ENCODE measurements at regions not wholly inside any gene's neighbourhood (a gene's known extent, or its start where the extent isn't known, plus 50 kb on each side); places are given as distances from the start of the nearest gene placed in this dataset.

DNA sequence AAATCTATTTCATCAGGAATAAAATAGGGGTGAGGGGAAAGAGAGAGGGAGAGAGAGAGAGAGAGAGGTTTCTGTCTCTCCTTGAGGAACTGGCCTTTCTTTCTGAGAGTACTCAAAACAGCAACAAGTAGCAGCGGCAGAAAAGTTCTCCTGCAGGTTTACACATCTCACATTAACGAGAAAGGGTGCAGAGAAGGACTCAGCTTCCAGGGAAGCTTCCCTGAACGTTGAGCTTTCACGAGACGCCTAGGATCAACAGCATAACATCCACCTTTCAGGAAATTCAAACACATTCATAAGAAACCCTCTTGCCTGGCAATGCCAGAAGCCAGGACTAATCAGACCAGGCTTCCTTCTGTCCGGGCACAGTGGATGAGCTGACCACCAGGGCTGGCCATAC is 162.9 kb downstream of the ZDHHC21 start:
- DNase-seq, result no peak
- Histone ChIP-seq H3K27me3 (ENCODE audit: insufficient read depth, low read depth, severe bottlenecking) (no peaks in the 10 kb centered on the region), H3K9me3 (ENCODE audit: severe bottlenecking) (no peaks in the 10 kb centered on the region), H3K36me3 (no peaks in the 10 kb centered on the region), H3K27ac (no peak overlapping the region), H3K4me3 (ENCODE audit: low read depth, low read length) (no peak overlapping the region)
- TF ChIP-seq, protein P1, sequence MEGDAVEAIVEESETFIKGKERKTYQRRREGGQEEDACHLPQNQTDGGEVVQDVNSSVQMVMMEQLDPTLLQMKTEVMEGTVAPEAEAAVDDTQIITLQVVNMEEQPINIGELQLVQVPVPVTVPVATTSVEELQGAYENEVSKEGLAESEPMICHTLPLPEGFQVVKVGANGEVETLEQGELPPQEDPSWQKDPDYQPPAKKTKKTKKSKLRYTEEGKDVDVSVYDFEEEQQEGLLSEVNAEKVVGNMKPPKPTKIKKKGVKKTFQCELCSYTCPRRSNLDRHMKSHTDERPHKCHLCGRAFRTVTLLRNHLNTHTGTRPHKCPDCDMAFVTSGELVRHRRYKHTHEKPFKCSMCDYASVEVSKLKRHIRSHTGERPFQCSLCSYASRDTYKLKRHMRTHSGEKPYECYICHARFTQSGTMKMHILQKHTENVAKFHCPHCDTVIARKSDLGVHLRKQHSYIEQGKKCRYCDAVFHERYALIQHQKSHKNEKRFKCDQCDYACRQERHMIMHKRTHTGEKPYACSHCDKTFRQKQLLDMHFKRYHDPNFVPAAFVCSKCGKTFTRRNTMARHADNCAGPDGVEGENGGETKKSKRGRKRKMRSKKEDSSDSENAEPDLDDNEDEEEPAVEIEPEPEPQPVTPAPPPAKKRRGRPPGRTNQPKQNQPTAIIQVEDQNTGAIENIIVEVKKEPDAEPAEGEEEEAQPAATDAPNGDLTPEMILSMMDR (IDR thresholded peaks at IDR 0.05; ENCODE audit: low read depth, low read length), result no peak

DNA sequence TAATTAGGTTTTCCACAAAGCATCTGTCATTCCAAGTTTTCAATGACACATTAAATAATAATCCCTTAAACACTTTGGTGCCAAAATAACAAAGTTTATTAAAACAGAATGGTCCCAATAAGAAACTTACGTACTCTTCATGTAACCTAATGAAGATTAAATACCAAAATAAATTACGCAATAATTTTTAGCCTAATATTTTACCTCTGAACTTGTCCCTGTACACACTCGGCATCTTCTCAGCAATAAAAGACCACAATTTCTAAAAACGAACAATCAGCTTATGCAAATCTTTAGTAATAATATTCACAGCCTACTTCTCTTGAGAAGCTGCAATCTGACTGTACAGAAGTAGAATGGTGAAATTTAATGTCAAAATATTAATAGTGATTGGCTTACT is 163.6 kb downstream of the ZDHHC21 start:
- H3K27me3 ChIP-seq (ENCODE audit: insufficient read depth, low read depth, severe bottlenecking), result no peaks in the 10 kb centered on the region
- H3K4me3 ChIP-seq (ENCODE audit: low read depth, low read length), result no peak overlapping the region
- H3K36me3 ChIP-seq, result no peaks in the 10 kb centered on the region
- H3K27ac ChIP-seq, result no peak overlapping the region
- TF ChIP-seq, protein P1 (IDR thresholded peaks at IDR 0.05; ENCODE audit: low read depth, low read length), result no peak
- no peak for DNase-seq
- no peaks in the 10 kb centered on the region for H3K9me3 ChIP-seq (ENCODE audit: severe bottlenecking)

DNA sequence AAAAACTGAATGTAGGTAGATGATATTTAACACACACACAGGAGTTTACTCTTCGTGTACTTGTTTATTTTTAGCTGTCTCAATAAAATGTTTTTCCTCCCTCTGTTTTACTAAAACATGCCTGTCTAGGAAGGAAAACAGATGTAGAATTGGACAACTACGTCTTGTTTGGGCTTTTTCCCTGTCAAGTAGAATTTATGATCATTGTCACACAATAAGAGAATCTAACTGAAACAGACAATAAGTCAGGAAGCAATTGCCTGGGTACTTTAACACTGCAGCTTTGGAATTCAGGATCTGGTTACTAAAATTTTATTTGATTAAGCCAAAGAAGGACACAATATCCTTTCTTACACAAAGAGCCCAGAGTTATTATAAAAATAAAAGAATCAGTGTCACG is 164.2 kb downstream of the ZDHHC21 start:
- H3K4me3 ChIP-seq (ENCODE audit: low read depth, low read length), result no peak overlapping the region
- no peaks in the 10 kb centered on the region for H3K27me3 ChIP-seq (ENCODE audit: insufficient read depth, low read depth, severe bottlenecking)
- no peaks in the 10 kb centered on the region for H3K36me3 ChIP-seq
- no peak for DNase-seq
- no peak overlapping the region for H3K27ac ChIP-seq
- TF ChIP-seq, protein P1 (IDR thresholded peaks at IDR 0.05; ENCODE audit: low read depth, low read length), result no peak
- H3K9me3 ChIP-seq (ENCODE audit: severe bottlenecking), result no peaks in the 10 kb centered on the region

DNA sequence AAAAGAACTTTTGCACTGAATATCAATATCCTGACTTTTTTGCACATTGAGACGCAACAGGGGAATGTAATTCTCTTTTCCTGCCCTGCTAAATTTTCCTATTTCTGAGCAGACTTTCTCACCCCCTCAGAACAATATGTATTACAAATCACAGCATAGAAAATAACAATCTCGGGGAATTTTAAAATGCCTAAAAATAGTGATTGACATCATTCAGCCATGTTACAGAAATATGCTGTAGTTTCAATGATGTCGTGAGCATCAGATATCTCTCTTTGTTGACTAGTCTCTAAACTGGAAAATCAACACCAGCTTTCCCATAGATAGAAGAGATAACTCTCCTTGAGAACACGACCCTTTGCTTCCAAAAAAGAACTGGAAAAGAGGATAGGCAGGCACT is 166.7 kb downstream of the ZDHHC21 start:
- TF ChIP-seq, protein P1 (IDR thresholded peaks at IDR 0.05; ENCODE audit: low read depth, low read length), result no peak
- Histone ChIP-seq H3K27me3 (ENCODE audit: insufficient read depth, low read depth, severe bottlenecking) (no peaks in the 10 kb centered on the region), H3K27ac (no peak overlapping the region), H3K9me3 (ENCODE audit: severe bottlenecking) (no peaks in the 10 kb centered on the region), H3K4me3 (ENCODE audit: low read depth, low read length) (no peak overlapping the region), H3K36me3 (no peaks in the 10 kb centered on the region)
- DNase-seq, result no peak

- H3K27ac ChIP-seq, result no peak overlapping the region
- H3K36me3 ChIP-seq, result no peaks in the 10 kb centered on the region
- H3K27me3 ChIP-seq (ENCODE audit: insufficient read depth, low read depth, severe bottlenecking), result no peaks in the 10 kb centered on the region
- TF ChIP-seq, protein P1 (IDR thresholded peaks at IDR 0.05; ENCODE audit: low read depth, low read length), result no peak
- H3K4me3 ChIP-seq (ENCODE audit: low read depth, low read length), result no peak overlapping the region
- no peak for DNase-seq
- H3K9me3 ChIP-seq (ENCODE audit: severe bottlenecking), result no peaks in the 10 kb centered on the region
These were observed 167.4 kb downstream of the ZDHHC21 start for GRCh38 chr9:14525856-14526255.

GRCh38 chr9:14524873-14525515 is 168.2 kb downstream of the ZDHHC21 start:
- no peak for DNase-seq
- no peaks in the 10 kb centered on the region for H3K9me3 ChIP-seq (ENCODE audit: severe bottlenecking)
- H3K27me3 ChIP-seq (ENCODE audit: insufficient read depth, low read depth, severe bottlenecking), result no peaks in the 10 kb centered on the region
- H3K4me3 ChIP-seq (ENCODE audit: low read depth, low read length), result no peak overlapping the region
- TF ChIP-seq, protein P1 (IDR thresholded peaks at IDR 0.05; ENCODE audit: low read depth, low read length), result no peak
- no peaks in the 10 kb centered on the region for H3K36me3 ChIP-seq
- H3K27ac ChIP-seq, result no peak overlapping the region
